ENCODE measurements at regions not wholly inside any gene's neighbourhood (a gene's known extent, or its start where the extent isn't known, plus 50 kb on each side); places are given as distances from the start of the nearest gene placed in this dataset.

DNA sequence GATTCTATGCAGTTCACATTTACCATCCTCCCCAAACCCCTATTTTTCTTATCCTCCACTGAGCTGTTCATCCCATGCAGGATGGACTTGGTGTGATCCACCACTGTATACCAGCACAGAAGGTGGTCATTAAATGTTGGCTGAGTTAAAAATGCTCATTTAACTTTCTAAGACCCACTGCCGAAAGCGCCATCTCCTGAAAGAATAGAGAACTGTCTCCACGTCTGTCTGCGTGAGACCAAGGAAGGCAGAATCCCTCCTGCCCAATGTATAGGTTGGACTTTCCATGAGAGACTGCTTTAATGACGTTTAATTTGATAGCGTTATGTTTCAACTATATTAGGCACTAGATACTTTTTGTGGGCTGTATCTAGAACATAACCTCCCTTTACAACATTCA is 124.3 kb downstream of the GPAM start:
- Histone ChIP-seq H3K4me2 (ENCODE audit: insufficient read depth in 1 of 2, low read depth in 2 of 2, low read length in 2 of 2) (no peak overlapping the region), H2BK120ac (replicated peaks; ENCODE audit: low read depth, low read length) (no peak overlapping the region), H3K4ac (replicated peaks; ENCODE audit: insufficient read length, low read depth, low read length) (no peak overlapping the region), H3K36me3 (ENCODE audit: control insufficient read depth in 2 of 4, insufficient read depth in 4 of 4, low read length in 3 of 4) (no peaks in the 10 kb centered on the region), H2BK15ac (ENCODE audit: low read length) (no peak overlapping the region), H2BK5ac (ENCODE audit: low read depth, low read length) (no peak overlapping the region), H3K14ac (ENCODE audit: insufficient read length) (no peak overlapping the region), H3K23me2 (ENCODE audit: low read depth, low read length) (no peaks in the 10 kb centered on the region), H3K56ac (replicated peaks; ENCODE audit: insufficient read length, low read depth, low read length) (no peak overlapping the region), H2BK20ac (ENCODE audit: low read length) (no peak overlapping the region), H3K79me1 (ENCODE audit: low read depth, low read length) (no peaks in the 10 kb centered on the region), H4K5ac (ENCODE audit: insufficient read length, low read depth, low read length) (no peak overlapping the region), H4K8ac (ENCODE audit: extremely low read depth, insufficient read depth, low read length) (no peak overlapping the region), H4K20me1 (replicated peaks in 1 of 2; ENCODE audit: control insufficient read depth in 1 of 2, insufficient read depth in 2 of 2, low read length in 2 of 2) (no peaks in the 10 kb centered on the region), H3K79me2 (ENCODE audit: control insufficient read depth in 1 of 2, insufficient read depth in 2 of 2, low read length in 2 of 2) (no peaks in the 10 kb centered on the region), H4K91ac (replicated peaks; ENCODE audit: insufficient read length, low read length) (no peak overlapping the region), H2AK5ac (ENCODE audit: low read depth, low read length) (no peak overlapping the region), H2AFZ (ENCODE audit: low read length) (no peak overlapping the region), H2BK12ac (ENCODE audit: low read depth, low read length) (no peak overlapping the region), H3K23ac (ENCODE audit: insufficient read length) (no peak overlapping the region), H3K27ac (ENCODE audit: low read depth, low read length) (no peak overlapping the region), H3K9ac (replicated peaks in 1 of 4; ENCODE audit: extremely low read depth in 1 of 4, low read depth in 3 of 4, low read length in 3 of 4) (no peak overlapping the region), H3K4me1 (replicated peaks in 1 of 4; ENCODE audit: control insufficient read depth in 3 of 4, insufficient read depth in 4 of 4, low read length in 3 of 4) (no peaks in the 10 kb centered on the region), H3K9me3 (ENCODE audit: insufficient read depth in 2 of 2, low read depth in 1 of 2, low read length in 1 of 2) (no peaks in the 10 kb centered on the region; a peak in 1 of 4 replicates), H3K4me3 (ENCODE audit: extremely low read depth in 1 of 4, insufficient read depth in 2 of 4, low read depth in 3 of 4, low read length in 4 of 4) (no peak overlapping the region), H3K27me3 (replicated peaks in 1 of 4; ENCODE audit: control insufficient read depth in 3 of 4, extremely low read depth in 1 of 4, insufficient read depth in 3 of 4, low read length in 3 of 4) (no peaks in the 10 kb centered on the region), H3K18ac (ENCODE audit: extremely low read depth, low read length) (no peak overlapping the region)
- WGBS, 2 experiments (ENCODE audit: extremely low coverage in 1 of 2, insufficient coverage in 1 of 2, insufficient read length in 1 of 2, insufficient replicate concordance in 2 of 2, low coverage in 1 of 2, low lambda C conversion rate in 2 of 2, missing lambda C conversion rate in 1 of 2), result 67% methylated on average over 6 of the region's 6 CpGs; no CpG with 5 or more reads in 1 of the 2 experiments
- ChIA-PET POLR2A (ENCODE audit: partially characterized antibody) (no interaction called here), CTCF (ENCODE audit: partially characterized antibody) (interaction anchor here (0.7 to 1.0 kb wide), 4 partner anchors 11 to 304 kb away, joined by 3 to 6 read pairs (median 3); no protein-coding TSS in a partner anchor)
- DNase-seq (ENCODE audit: low read depth in 1 of 2, low spot score in 2 of 2) (no peak), FAIRE-seq (peak; percentile 87)
- TF ChIP-seq CTBP2 (IDR thresholded peaks at IDR 0.05; ENCODE audit: borderline replicate concordance, insufficient read depth, insufficient read length, low read length), result no peak

All from H1 (cell line).